GM23338 (cell line): ENCODE measurements at regions not wholly inside any gene's neighbourhood (a gene's known extent, or its start where the extent isn't known, plus 50 kb on each side); places are given as distances from the start of the nearest gene placed in this dataset.

Experiments
- ATAC-seq: fragments of 200-7000 bp; cut with Tn5 transposase; 3 replicates; pipeline ENCODE4 v1.9.1; 2020
- DNase-seq: peaks from one replicate; pipeline ENCODE4 v3.0.0-alpha.2; 2015; ENCODE audit warnings: low spot score
- H2AFZ ChIP-seq: fragments of 200-600 bp; sonication (generic); 2 replicates; pipeline ENCODE4 v1.8.0; 2016; ENCODE audit warnings: antibody characterized with exemption, mild to moderate bottlenecking, moderate library complexity
- H3F3A ChIP-seq: fragments of 200-600 bp; sonication (generic); replicated peaks from 2 replicates; pipeline ENCODE4 v1.8.0; 2017; ENCODE audit warnings: antibody characterized with exemption, mixed run types, low read depth
- H3K27ac ChIP-seq: fragments of 200-600 bp; sonication (generic); 2 replicates; pipeline ENCODE4 v1.6.1; 2016; ENCODE audit warnings: low read depth
- H3K27me3 ChIP-seq: fragments of 200-600 bp; sonication (generic); 2 replicates; pipeline ENCODE4 v1.8.0; 2016; ENCODE audit warnings: mild to moderate bottlenecking, mixed run types, moderate library complexity; ENCODE audit not compliant: insufficient read depth
- H3K36me3 ChIP-seq: fragments of 200-600 bp; sonication (generic); 2 replicates; pipeline ENCODE4 v1.8.0; 2016; ENCODE audit warnings: mild to moderate bottlenecking; ENCODE audit not compliant: insufficient read depth
- H3K4me1 ChIP-seq: fragments of 200-600 bp; sonication (generic); 2 replicates; pipeline ENCODE4 v1.8.0; 2016; ENCODE audit warnings: mild to moderate bottlenecking, moderate library complexity; ENCODE audit not compliant: insufficient read depth
- H3K4me2 ChIP-seq: fragments of 200-600 bp; sonication (generic); 2 replicates; pipeline ENCODE4 v1.7.1; 2017; ENCODE audit warnings: mixed run types
- H3K4me3 ChIP-seq: fragments of 200-600 bp; sonication (generic); 2 replicates; pipeline ENCODE4 v1.6.1; 2016; ENCODE audit warnings: mixed run types
- H3K79me2 ChIP-seq: fragments of 200-600 bp; sonication (generic); replicated peaks from 2 replicates; pipeline ENCODE4 v1.8.0; 2017; ENCODE audit warnings: mild to moderate bottlenecking; ENCODE audit not compliant: insufficient read depth
- H3K9me2 ChIP-seq: fragments of 200-600 bp; sonication (generic); 2 replicates; pipeline ENCODE4 v1.8.0; 2017; ENCODE audit not compliant: insufficient read depth
- H4K20me1 ChIP-seq: fragments of 200-600 bp; sonication (generic); replicated peaks from 2 replicates; pipeline ENCODE4 v1.8.0; 2017; ENCODE audit warnings: mild to moderate bottlenecking; ENCODE audit not compliant: insufficient read depth
- H3K27ac Mint-ChIP-seq: 2 replicates; pipeline ENCODE4 v1.8.0; 2020; ENCODE audit warnings: inconsistent platforms, mild to moderate bottlenecking, moderate library complexity, mixed read lengths
- H3K27me3 Mint-ChIP-seq: 3 replicates; pipeline ENCODE4 v1.8.0; 2022; ENCODE audit warnings: low read depth, mild to moderate bottlenecking, moderate library complexity, mixed read lengths, inconsistent platforms; ENCODE audit not compliant: insufficient read depth, poor library complexity
- H3K36me3 Mint-ChIP-seq: 3 replicates; pipeline ENCODE4 v1.8.0; 2021; ENCODE audit warnings: low read depth, mild to moderate bottlenecking, inconsistent platforms, moderate library complexity, mixed read lengths
- H3K4me1 Mint-ChIP-seq: 3 replicates; pipeline ENCODE4 v1.8.0; 2020; ENCODE audit warnings: mild to moderate bottlenecking, inconsistent platforms, mixed read lengths
- H3K4me3 Mint-ChIP-seq: 3 replicates; pipeline ENCODE4 v1.8.0; 2021; ENCODE audit warnings: moderate library complexity, mild to moderate bottlenecking, inconsistent platforms, mixed read lengths
- H3K9me3 Mint-ChIP-seq: 3 replicates; pipeline ENCODE4 v1.8.0; 2020; ENCODE audit warnings: moderate library complexity, mild to moderate bottlenecking, inconsistent platforms, mixed read lengths
- CTCF ChIP-seq, 2 experiments: fragments of 200-600 bp in 1 of 2; sonication (generic) in 1 of 2; conservative IDR thresholded peaks; 2 replicates each; pipeline versions ENCODE4 v1.5.1 to v1.6.1; 2016 to 2017; ENCODE audit warnings: antibody characterized with exemption in 2 of 2, low read depth in 2 of 2, mild to moderate bottlenecking in 2 of 2, moderate library complexity in 1 of 2
- ETS1 ChIP-seq: IDR thresholded peaks from 2 replicates; pipeline ENCODE4 v1.6.1; 2016; ENCODE audit warnings: antibody characterized with exemption
- EZH2 ChIP-seq: fragments of 200-600 bp; sonication (generic); IDR thresholded peaks from one replicate; pipeline ENCODE4 v1.8.0; 2017; ENCODE audit warnings: antibody characterized with exemption, mild to moderate bottlenecking, low read depth; ENCODE audit not compliant: unreplicated experiment
- JUNB ChIP-seq: IDR thresholded peaks from one replicate; pipeline ENCODE4 v1.6.1; 2016; ENCODE audit warnings: antibody characterized with exemption; ENCODE audit not compliant: unreplicated experiment
- NANOG ChIP-seq: IDR thresholded peaks from 2 replicates; pipeline ENCODE4 v1.6.1; 2016; ENCODE audit warnings: antibody characterized with exemption, borderline replicate concordance
- REST ChIP-seq: IDR thresholded peaks from one replicate; pipeline ENCODE4 v1.6.1; 2018; ENCODE audit warnings: antibody characterized with exemption; ENCODE audit not compliant: unreplicated experiment
- STAT1 ChIP-seq: IDR thresholded peaks from one replicate; pipeline ENCODE4 v1.6.1; 2016; ENCODE audit warnings: antibody characterized with exemption; ENCODE audit not compliant: unreplicated experiment
- ZNF331 ChIP-seq: fragments of 250-450 bp; sonication (Bioruptor Pico); IDR thresholded peaks from 2 replicates; pipeline ENCODE4 v1.5.0; 2020; ENCODE audit warnings: low read depth, mild to moderate bottlenecking, moderate library complexity
- ZNF462 ChIP-seq: fragments of 250-450 bp; sonication (Bioruptor Pico); IDR thresholded peaks from 2 replicates; pipeline ENCODE4 v1.5.0; 2020; ENCODE audit warnings: mild to moderate bottlenecking, moderate library complexity

- H3K79me2 ChIP-seq = no peaks in the 10 kb centered on the region
- peaks cover 9% of the 10 kb centered on the region; the same call in 1 of the 2 replicates for H3K9me2 ChIP-seq
- H3K4me2 ChIP-seq = no peak overlapping the region
- peak overlapping the region; percentile 92 for H2AFZ ChIP-seq
- no peaks in the 10 kb centered on the region for H3K27me3 ChIP-seq
- no peak overlapping the region for H3K27ac ChIP-seq
- Mint-ChIP-seq H3K9me3 (no peaks in the 10 kb centered on the region; the same call in 2 of the 3 replicates), H3K4me3 (no peak overlapping the region), H3K27ac (no peak overlapping the region), H3K27me3 (peaks cover 3% of the 10 kb centered on the region), H3K4me1 (peaks cover 2% of the 10 kb centered on the region; the same call in 2 of the 3 replicates), H3K36me3 (no peaks in the 10 kb centered on the region; the same call in 2 of the 3 replicates)
- H3K4me3 ChIP-seq = no peak overlapping the region
- peak; percentile 98 for ATAC-seq
- no peaks in the 10 kb centered on the region for H3K4me1 ChIP-seq
- TF ChIP-seq JUNB (no peak), ETS1 (no peak), CTCF (conservative IDR thresholded peaks at IDR 0.05; ENCODE audit: low read depth in 2 of 2) (peak; percentile 49 to 69), STAT1 (no peak)
- no peaks in the 10 kb centered on the region for H4K20me1 ChIP-seq
- peak; percentile 74 for DNase-seq
- no peaks in the 10 kb centered on the region for H3F3A ChIP-seq
- H3K36me3 ChIP-seq = no peaks in the 10 kb centered on the region
Measured at GRCh38 chr4:41814565-41814964, 66.0 kb upstream of the PHOX2B start.

GRCh38 chr4:41806807-41807206 lies 58.3 kb upstream of the PHOX2B start:
- no peak overlapping the region for H3K4me3 ChIP-seq
- H3K27me3 Mint-ChIP-seq = no peaks in the 10 kb centered on the region
- no peaks in the 10 kb centered on the region for H3F3A ChIP-seq
- H3K36me3 ChIP-seq = no peaks in the 10 kb centered on the region
- H3K79me2 ChIP-seq = no peaks in the 10 kb centered on the region
- DNase-seq = no peak
- H3K4me3 Mint-ChIP-seq = no peak overlapping the region
- H3K4me1 Mint-ChIP-seq = peaks cover 6% of the 10 kb centered on the region
- H3K36me3 Mint-ChIP-seq = no peaks in the 10 kb centered on the region
- H3K27me3 ChIP-seq = no peaks in the 10 kb centered on the region
- no peak overlapping the region for H3K27ac ChIP-seq
- no peaks in the 10 kb centered on the region for H3K9me3 Mint-ChIP-seq
- no peaks in the 10 kb centered on the region for H4K20me1 ChIP-seq
- ATAC-seq = no peak
- no peak overlapping the region for H3K4me2 ChIP-seq
- H3K27ac Mint-ChIP-seq = no peak overlapping the region
- H3K9me2 ChIP-seq = no peaks in the 10 kb centered on the region
- H3K4me1 ChIP-seq = no peaks in the 10 kb centered on the region
- no peak overlapping the region for H2AFZ ChIP-seq
- TF ChIP-seq ZNF462 (CRISPR knock-in tag) (no peak), ZNF331 (CRISPR knock-in tag) (no peak), EZH2 (no peak), NANOG (no peak), REST (no peak)
